ENCODE measurements at regions not wholly inside any gene's neighbourhood (a gene's known extent, or its start where the extent isn't known, plus 50 kb on each side); places are given as distances from the start of the nearest gene placed in this dataset.

GRCh38 chr7:106811472-106811871 is 53.6 kb upstream of the PIK3CG start:
- peaks cover 16 to 21% of the 10 kb centered on the region in 2 experiments for H3K4me1 Mint-ChIP-seq
- peaks cover 0 to 6% (median 0%) of the 10 kb centered on the region in 3 experiments; a peak in 3 of 7 replicates for H3K36me3 Mint-ChIP-seq (ENCODE audit: insufficient read depth in 1 of 3, low read depth in 3 of 3)
- no peaks in the 10 kb centered on the region for H3K27me3 Mint-ChIP-seq (ENCODE audit: low read depth)
- H3K9me3 ChIP-seq (ENCODE audit: control insufficient read depth, low read depth, low read length) = no peaks in the 10 kb centered on the region
- H3K18ac ChIP-seq (ENCODE audit: insufficient read length, low read depth, low read length) = no peak overlapping the region
- no peak overlapping the region for H3K4ac ChIP-seq (ENCODE audit: low read depth, low read length)
- no peaks in the 10 kb centered on the region for H4K20me1 ChIP-seq (ENCODE audit: control insufficient read depth, insufficient read depth, insufficient read length)
- H2BK120ac ChIP-seq (ENCODE audit: low read depth, low read length, poor library complexity, severe bottlenecking) = no peak overlapping the region
- H3K27ac ChIP-seq (ENCODE audit: insufficient read length, low read depth, low read length) = no peak overlapping the region
- no peak overlapping the region for H3T11ph ChIP-seq (ENCODE audit: low read length)
- no peak overlapping the region for H3K56ac ChIP-seq (ENCODE audit: insufficient read length, low read depth, low read length)
- H3K79me1 ChIP-seq (ENCODE audit: insufficient read depth, low read depth, low read length, poor library complexity, severe bottlenecking) = no peaks in the 10 kb centered on the region
- H3K27ac Mint-ChIP-seq = no peak overlapping the region
- H4K91ac ChIP-seq (ENCODE audit: insufficient read length, low read depth, low read length) = no peak overlapping the region
- H2AFZ ChIP-seq (ENCODE audit: low read length) = no peak overlapping the region
- no peak overlapping the region for H3K4me3 Mint-ChIP-seq
- no peaks in the 10 kb centered on the region for H3K23me2 ChIP-seq (ENCODE audit: insufficient read length, low read depth, low read length, poor library complexity, severe bottlenecking)
- no peak overlapping the region for H2BK20ac ChIP-seq (ENCODE audit: low read depth, low read length, poor library complexity, severe bottlenecking)
- peaks cover 3% of the 10 kb centered on the region; the same call in 1 of the 2 replicates for H3K4me1 ChIP-seq (ENCODE audit: insufficient read depth, low read length)
- no peak overlapping the region for H3K23ac ChIP-seq (ENCODE audit: insufficient read length, low read depth, low read length)
- no peak overlapping the region for H2AK5ac ChIP-seq (ENCODE audit: insufficient read length, low read length)
- no peak overlapping the region for H3K14ac ChIP-seq (ENCODE audit: insufficient read depth, low read length)
- H3K4me2 ChIP-seq (ENCODE audit: insufficient read depth, insufficient read length, low read length) = no peak overlapping the region
- DNase-seq = no peak
- no CpG with 5 or more reads among the region's 3 CpGs for WGBS (ENCODE audit: extremely low coverage, insufficient read length, low lambda C conversion rate)
- H3K27me3 ChIP-seq (ENCODE audit: insufficient read depth, low read length) = no peaks in the 10 kb centered on the region
- no peak overlapping the region for H4K5ac ChIP-seq (ENCODE audit: insufficient read length, low read depth, low read length)
- peaks cover 3 to 5% of the 10 kb centered on the region in 2 experiments; a peak in 1 of 5 replicates for H3K9me3 Mint-ChIP-seq
- H2BK5ac ChIP-seq (ENCODE audit: insufficient read length, low read length) = no peak overlapping the region
- no peak overlapping the region for H2BK15ac ChIP-seq (ENCODE audit: low read depth, low read length)
- no peak overlapping the region for H4K8ac ChIP-seq (replicated peaks; ENCODE audit: insufficient read length, low read depth, low read length)
- no peak for TF ChIP-seq CTCF (conservative IDR thresholded peaks at IDR 0.05)
- H3K9ac ChIP-seq (ENCODE audit: extremely low read depth, insufficient read length, low read length) = no peak overlapping the region
- H3K79me2 ChIP-seq (ENCODE audit: insufficient read depth, low read length) = no peaks in the 10 kb centered on the region
- no peak overlapping the region for H2BK12ac ChIP-seq (ENCODE audit: insufficient read length, low read depth, low read length)
